Tibial nerve (tissue), 4 donors: ENCODE measurements at regions not wholly inside any gene's neighbourhood (a gene's known extent, or its start where the extent isn't known, plus 50 kb on each side); places are given as distances from the start of the nearest gene placed in this dataset.
"Not testable (repeated sequence)": the region's sequence is repeated elsewhere in the genome, so short reads cannot be mapped to it uniquely, and the experiment has no call there.

Experiments used
- CTCF ChIP-seq, 5 experiments: fragments of 200-600 bp in 3 of 5; fragments of 450-650 bp in 2 of 5; sonication (generic) in 3 of 5; IDR thresholded peaks; one replicate each; pipeline ENCODE4 v1.5.1; 2016 to 2019; ENCODE audit warnings: antibody characterized with exemption in 5 of 5, mild to moderate bottlenecking in 3 of 5, moderate library complexity in 2 of 5
- EP300 ChIP-seq, 2 donors: sonication (generic); formaldehyde crosslinking; IDR thresholded peaks; one replicate each; pipeline ENCODE4 v1.6.1; 2017; ENCODE audit warnings: antibody characterized with exemption in 2 of 2, mild to moderate bottlenecking in 1 of 2
- POLR2A ChIP-seq, 2 donors: fragments of 450-650 bp; IDR thresholded peaks; one replicate each; pipeline ENCODE4 v1.6.1; 2017; ENCODE audit warnings: antibody characterized with exemption in 2 of 2, mild to moderate bottlenecking in 2 of 2, moderate library complexity in 2 of 2

- not testable (repeated sequence) for TF ChIP-seq CTCF, POLR2A, EP300 (IDR thresholded peaks at IDR 0.05)
Observed at GRCh38 chr11:98424773-98425172, 596.0 kb upstream of the CNTN5 start.
